ENCODE measurements at regions not wholly inside any gene's neighbourhood (a gene's known extent, or its start where the extent isn't known, plus 50 kb on each side); places are given as distances from the start of the nearest gene placed in this dataset.

DNA sequence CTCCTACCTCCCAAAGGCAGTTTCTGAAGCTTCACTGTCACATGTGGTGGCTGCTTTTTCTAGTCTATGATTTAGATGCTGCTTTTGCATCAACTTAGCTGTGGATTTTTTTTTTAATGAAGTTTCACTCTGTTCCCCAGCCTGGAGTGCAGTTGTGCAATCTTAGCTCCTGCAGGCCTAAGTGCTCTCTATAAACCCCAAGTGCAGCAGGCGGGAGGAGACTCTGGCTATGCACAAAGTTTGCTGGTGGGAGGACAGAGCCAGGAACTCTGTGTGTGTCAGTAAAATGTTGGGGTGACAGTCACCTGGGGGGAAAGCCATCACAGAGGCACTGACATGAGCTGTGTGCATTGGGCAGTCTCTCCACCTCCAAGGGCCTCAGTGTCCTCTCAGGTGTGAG, 138.8 kb upstream of the FAM20C start:
- no peak for ATAC-seq
- H3K27ac ChIP-seq = no peak overlapping the region
- no peak for TF ChIP-seq POLR2A (IDR thresholded peaks at IDR 0.05)
- TF ChIP-seq, protein P1, sequence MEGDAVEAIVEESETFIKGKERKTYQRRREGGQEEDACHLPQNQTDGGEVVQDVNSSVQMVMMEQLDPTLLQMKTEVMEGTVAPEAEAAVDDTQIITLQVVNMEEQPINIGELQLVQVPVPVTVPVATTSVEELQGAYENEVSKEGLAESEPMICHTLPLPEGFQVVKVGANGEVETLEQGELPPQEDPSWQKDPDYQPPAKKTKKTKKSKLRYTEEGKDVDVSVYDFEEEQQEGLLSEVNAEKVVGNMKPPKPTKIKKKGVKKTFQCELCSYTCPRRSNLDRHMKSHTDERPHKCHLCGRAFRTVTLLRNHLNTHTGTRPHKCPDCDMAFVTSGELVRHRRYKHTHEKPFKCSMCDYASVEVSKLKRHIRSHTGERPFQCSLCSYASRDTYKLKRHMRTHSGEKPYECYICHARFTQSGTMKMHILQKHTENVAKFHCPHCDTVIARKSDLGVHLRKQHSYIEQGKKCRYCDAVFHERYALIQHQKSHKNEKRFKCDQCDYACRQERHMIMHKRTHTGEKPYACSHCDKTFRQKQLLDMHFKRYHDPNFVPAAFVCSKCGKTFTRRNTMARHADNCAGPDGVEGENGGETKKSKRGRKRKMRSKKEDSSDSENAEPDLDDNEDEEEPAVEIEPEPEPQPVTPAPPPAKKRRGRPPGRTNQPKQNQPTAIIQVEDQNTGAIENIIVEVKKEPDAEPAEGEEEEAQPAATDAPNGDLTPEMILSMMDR (IDR thresholded peaks at IDR 0.05 in 4 of 5, conservative IDR thresholded peaks at IDR 0.05 in 1 of 5) = no peak
- H3K27me3 ChIP-seq = no peaks in the 10 kb centered on the region
- no peak overlapping the region for H3K4me3 ChIP-seq
- no peaks in the 10 kb centered on the region for H3K36me3 ChIP-seq
- no peak for DNase-seq
- in situ Hi-C loops (cut with MboI; ENCODE audit: low sequenced_read_pairs in 4 of 4) (no loop called here), intact Hi-C loops (cut with DNase I; ENCODE audit: low total_unique reads) (no loop called here)
- H3K4me1 ChIP-seq = no peaks in the 10 kb centered on the region
- no peaks in the 10 kb centered on the region for H3K9me3 ChIP-seq

DNA sequence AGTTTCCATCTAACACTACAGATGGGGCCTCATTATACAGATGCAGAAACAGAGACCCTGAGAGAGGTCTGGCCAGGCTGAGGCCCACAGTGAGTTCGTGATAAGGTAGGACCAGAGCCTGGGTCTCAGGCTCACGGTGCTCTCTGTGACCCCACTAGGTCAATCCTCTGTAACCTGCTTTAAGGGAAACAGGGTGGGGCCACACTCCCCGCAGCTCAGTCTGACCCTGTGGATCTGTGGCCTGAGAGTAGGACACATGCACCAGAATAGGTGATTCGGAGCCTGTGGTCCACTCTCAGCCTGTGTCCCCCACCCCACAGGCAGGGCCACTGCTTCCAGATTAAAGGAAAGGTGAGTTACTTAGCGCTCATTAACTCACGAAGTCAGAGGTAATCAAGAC, 137.8 kb upstream of the FAM20C start:
- Histone ChIP-seq H3K36me3 (no peaks in the 10 kb centered on the region), H3K4me3 (no peak overlapping the region), H3K4me1 (no peaks in the 10 kb centered on the region), H3K27ac (no peak overlapping the region), H3K9me3 (no peaks in the 10 kb centered on the region), H3K27me3 (no peaks in the 10 kb centered on the region)
- DNase-seq (no peak), ATAC-seq (no peak)
- TF ChIP-seq POLR2A (IDR thresholded peaks at IDR 0.05) = no peak
- TF ChIP-seq, protein P1 (IDR thresholded peaks at IDR 0.05 in 4 of 5, conservative IDR thresholded peaks at IDR 0.05 in 1 of 5) = no peak
- intact Hi-C loops (cut with DNase I; ENCODE audit: low total_unique reads) = no loop called here
- in situ Hi-C loops (cut with MboI; ENCODE audit: low sequenced_read_pairs in 4 of 4) = no loop called here

DNA sequence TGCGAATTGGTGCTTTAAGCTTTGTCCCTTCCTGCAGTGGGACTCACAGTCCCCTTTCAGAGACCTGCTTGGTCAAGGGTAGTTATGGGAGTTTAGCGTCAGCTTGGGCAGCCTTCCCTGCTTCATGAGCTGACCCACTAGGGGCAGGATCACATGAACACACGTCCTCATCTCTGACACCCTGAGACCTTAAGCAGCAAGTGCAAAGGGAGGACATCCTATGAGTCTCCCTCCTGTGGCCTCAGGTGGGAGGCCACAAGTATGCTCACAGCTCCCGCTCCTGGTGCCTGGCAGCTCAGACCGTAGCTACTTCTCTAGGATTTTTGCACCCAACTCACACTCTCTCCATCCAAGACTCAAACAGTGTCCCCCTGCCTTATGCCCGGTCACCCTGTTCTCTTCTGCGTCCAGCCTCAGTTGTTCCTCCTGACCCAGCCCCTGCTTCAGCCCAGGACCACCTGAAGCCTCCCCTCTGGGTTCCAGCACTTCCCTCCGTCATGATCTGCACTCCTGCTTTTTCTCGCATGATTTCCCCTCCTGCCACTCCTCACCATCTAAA, 136.6 kb upstream of the FAM20C start:
- H3K9me3 ChIP-seq = no peaks in the 10 kb centered on the region
- intact Hi-C loops (cut with DNase I; ENCODE audit: low total_unique reads) (no loop called here), in situ Hi-C loops (cut with MboI; ENCODE audit: low sequenced_read_pairs in 4 of 4) (no loop called here)
- H3K4me3 ChIP-seq = no peak overlapping the region
- H3K27ac ChIP-seq = no peak overlapping the region
- H3K27me3 ChIP-seq = no peaks in the 10 kb centered on the region
- ATAC-seq (no peak), DNase-seq (no peak)
- TF ChIP-seq POLR2A (IDR thresholded peaks at IDR 0.05) = no peak
- TF ChIP-seq, protein P1 (IDR thresholded peaks at IDR 0.05 in 4 of 5, conservative IDR thresholded peaks at IDR 0.05 in 1 of 5) = no peak
- no peaks in the 10 kb centered on the region for H3K4me1 ChIP-seq
- no peaks in the 10 kb centered on the region for H3K36me3 ChIP-seq

DNA sequence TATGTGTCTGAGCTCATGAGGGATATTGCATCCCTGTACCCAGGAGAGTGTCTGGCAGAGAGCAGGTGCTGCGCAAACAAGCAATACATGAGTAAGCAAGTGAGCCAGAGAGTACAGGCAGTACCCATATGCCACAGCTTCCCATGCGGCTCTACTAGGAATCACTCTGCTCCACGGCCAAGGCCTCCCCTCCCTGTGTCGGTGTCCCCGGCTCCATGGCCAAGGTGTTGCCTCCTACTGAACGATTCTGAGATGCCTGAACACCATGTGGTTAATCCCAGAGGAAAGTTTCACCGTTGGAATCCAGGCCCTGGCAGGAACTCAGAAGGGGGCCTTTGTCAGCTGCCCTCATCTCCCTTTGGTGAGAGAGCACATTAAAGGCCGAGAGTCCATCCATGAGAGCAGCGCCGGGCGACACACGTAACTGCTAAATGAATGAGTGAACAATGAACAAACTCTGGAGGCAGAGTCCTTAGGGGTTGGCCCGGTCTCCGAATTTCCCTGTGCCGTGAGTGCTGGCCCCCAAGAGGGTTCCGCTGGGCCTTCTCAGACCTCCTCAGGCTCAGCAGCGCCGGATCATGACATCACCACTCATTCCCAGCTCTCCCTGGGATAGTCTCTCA, 136.0 kb upstream of the FAM20C start:
- Histone ChIP-seq H3K4me1 (no peaks in the 10 kb centered on the region), H3K4me3 (no peak overlapping the region), H3K9me3 (no peaks in the 10 kb centered on the region), H3K27ac (no peak overlapping the region), H3K27me3 (no peaks in the 10 kb centered on the region), H3K36me3 (no peaks in the 10 kb centered on the region)
- intact Hi-C loops (cut with DNase I; ENCODE audit: low total_unique reads) = no loop called here
- DNase-seq (no peak), ATAC-seq (peak in 1 of 2 donors; percentile 24)
- TF ChIP-seq, protein P1 (IDR thresholded peaks at IDR 0.05 in 4 of 5, conservative IDR thresholded peaks at IDR 0.05 in 1 of 5) = no peak
- no peak for TF ChIP-seq POLR2A (IDR thresholded peaks at IDR 0.05)
- in situ Hi-C loops (cut with MboI; ENCODE audit: low sequenced_read_pairs in 4 of 4) = no loop called here

DNA sequence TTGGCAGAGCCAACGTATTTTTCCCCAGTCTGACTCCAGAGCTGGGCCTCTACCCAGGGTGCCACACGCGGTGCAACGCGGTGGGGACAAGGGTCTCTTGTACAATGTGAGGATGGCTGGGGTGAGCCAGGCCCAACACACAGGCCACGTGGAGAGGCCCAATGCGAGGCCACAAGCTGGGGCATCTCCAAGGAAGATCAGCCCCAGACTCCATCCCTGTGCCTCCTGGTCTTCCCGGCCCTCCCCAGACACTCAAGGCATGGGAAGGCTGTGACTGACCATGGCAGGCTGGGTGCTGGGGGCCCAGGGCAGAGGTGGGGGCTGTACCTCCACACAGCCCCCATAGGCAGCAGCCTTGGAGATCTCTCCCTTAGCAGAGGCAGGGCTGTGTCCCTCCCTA, 135.3 kb upstream of the FAM20C start:
- TF ChIP-seq POLR2A (IDR thresholded peaks at IDR 0.05) = no peak
- TF ChIP-seq, protein P1 (IDR thresholded peaks at IDR 0.05 in 4 of 5, conservative IDR thresholded peaks at IDR 0.05 in 1 of 5) = no peak
- no peak for DNase-seq
- no peak overlapping the region for H3K4me3 ChIP-seq
- no peak overlapping the region for H3K27ac ChIP-seq
- intact Hi-C loops (cut with DNase I; ENCODE audit: low total_unique reads) = no loop called here
- H3K36me3 ChIP-seq = no peaks in the 10 kb centered on the region
- H3K9me3 ChIP-seq = no peaks in the 10 kb centered on the region
- in situ Hi-C loops (cut with MboI; ENCODE audit: low sequenced_read_pairs in 4 of 4) = no loop called here
- H3K4me1 ChIP-seq = no peaks in the 10 kb centered on the region
- ATAC-seq = no peak
- no peaks in the 10 kb centered on the region for H3K27me3 ChIP-seq

All from gastrocnemius medialis (tissue), 4 donors.